IMR-90 (cell line): ENCODE measurements at regions not wholly inside any gene's neighbourhood (a gene's known extent, or its start where the extent isn't known, plus 50 kb on each side); places are given as distances from the start of the nearest gene placed in this dataset.

Experiments
- CTCF ChIP-seq: conservative IDR thresholded peaks from 2 replicates; pipeline ENCODE4 v1.5.1; 2012; ENCODE audit warnings: mild to moderate bottlenecking, low read depth, low read length, improper control_type of control experiment
- RFX5 ChIP-seq: IDR thresholded peaks from 2 replicates; pipeline ENCODE4 v1.8.0; 2012; ENCODE audit warnings: low read depth, mild to moderate bottlenecking, low read length, moderate library complexity

GRCh38 chr2:182595650-182596049 lies 120.4 kb upstream of the DNAJC10 start:
- TF ChIP-seq RFX5 (no peak), CTCF (no peak)
